WTC11 (cell line): ENCODE measurements at regions not wholly inside any gene's neighbourhood (a gene's known extent, or its start where the extent isn't known, plus 50 kb on each side); places are given as distances from the start of the nearest gene placed in this dataset.

Experiments
- ATAC-seq: fragments of 200-7000 bp; cut with Tn5 transposase; 2 replicates; pipeline ENCODE4 v1.10.0; 2021; ENCODE audit warnings: mild to moderate bottlenecking, moderate library complexity
- CTCF ChIA-PET: fragments of 300-600 bp; sonication (Branson Sonifier 250); formaldehyde crosslinking; loops from one replicate; lab custom pipeline; 2021; ENCODE audit warnings: antibody characterized with exemption; lab: Charles Lee
- POLR2A ChIA-PET: fragments of 350-600 bp; sonication (Branson Sonifier 250); formaldehyde crosslinking; loops from one replicate; lab custom pipeline; 2021; ENCODE audit warnings: antibody characterized with exemption; lab: Charles Lee
- DNase-seq: peaks from one replicate; pipeline ENCODE4 v3.0.0; 2021; ENCODE audit warnings: low spot score
- H3K27ac Mint-ChIP-seq: 2 replicates; pipeline ENCODE4 v1.8.0; 2021; ENCODE audit warnings: mixed read lengths
- H3K27me3 Mint-ChIP-seq: 2 replicates; pipeline ENCODE4 v1.8.0; 2021; ENCODE audit warnings: low read depth, mild to moderate bottlenecking, moderate library complexity, mixed read lengths
- H3K36me3 Mint-ChIP-seq: 2 replicates; pipeline ENCODE4 v1.8.0; 2021; ENCODE audit warnings: mixed read lengths
- H3K4me1 Mint-ChIP-seq: 2 replicates; pipeline ENCODE4 v1.8.0; 2022; ENCODE audit warnings: mixed read lengths
- H3K4me3 Mint-ChIP-seq: 2 replicates; pipeline ENCODE4 v1.8.0; 2021; ENCODE audit warnings: mild to moderate bottlenecking, moderate library complexity, mixed read lengths
- H3K9me3 Mint-ChIP-seq: 2 replicates; pipeline ENCODE4 v1.8.0; 2021; ENCODE audit warnings: mixed read lengths
- AFF4 ChIP-seq: sonication (generic); formaldehyde crosslinking; IDR thresholded peaks from 2 replicates; pipeline ENCODE4 v1.8.1; 2023; ENCODE audit warnings: mild to moderate bottlenecking, missing genetic modification reagents, borderline replicate concordance
- CREM ChIP-seq: sonication (generic); formaldehyde crosslinking; IDR thresholded peaks from 2 replicates; pipeline ENCODE4 v1.8.1; 2022; ENCODE audit warnings: mild to moderate bottlenecking, missing genetic modification reagents, moderate library complexity
- GTF2I ChIP-seq: fragments of 250-450 bp; sonication (Bioruptor Pico); conservative IDR thresholded peaks from 2 replicates; pipeline ENCODE4 v1.4.0; 2021; ENCODE audit warnings: mild to moderate bottlenecking
- IRF2 ChIP-seq: sonication (generic); formaldehyde crosslinking; IDR thresholded peaks from 2 replicates; pipeline ENCODE4 v1.8.0; 2022; ENCODE audit warnings: low read depth, missing genetic modification reagents, borderline replicate concordance
- RELA ChIP-seq: sonication (generic); formaldehyde crosslinking; IDR thresholded peaks from 2 replicates; pipeline ENCODE4 v1.8.1; 2022; ENCODE audit warnings: missing genetic modification reagents, mild to moderate bottlenecking, borderline replicate concordance
- ZNF121 ChIP-seq: sonication (generic); formaldehyde crosslinking; IDR thresholded peaks from 2 replicates; pipeline ENCODE4 v1.8.0; 2023; ENCODE audit warnings: missing genetic modification reagents
- ZNF263 ChIP-seq: sonication (generic); formaldehyde crosslinking; IDR thresholded peaks from 2 replicates; pipeline ENCODE4 v1.8.1; 2022; ENCODE audit warnings: low read depth, mild to moderate bottlenecking, moderate library complexity, missing genetic modification reagents
- ZNF396 ChIP-seq: fragments of 250-450 bp; sonication (Bioruptor Pico); IDR thresholded peaks from 2 replicates; pipeline ENCODE4 v1.8.0; 2021; ENCODE audit warnings: mild to moderate bottlenecking, moderate library complexity, borderline replicate concordance
- ZNF425 ChIP-seq: fragments of 250-450 bp; sonication (Bioruptor Pico); conservative IDR thresholded peaks from 2 replicates; pipeline ENCODE4 v1.9.0; 2021; ENCODE audit warnings: mild to moderate bottlenecking
- ZNF671 ChIP-seq: fragments of 250-450 bp; sonication (Bioruptor Pico); IDR thresholded peaks from 2 replicates; pipeline ENCODE4 v1.8.0; 2021; ENCODE audit warnings: mild to moderate bottlenecking
- TF ChIP-seq, protein P1 (sequence below): sonication (generic); formaldehyde crosslinking; IDR thresholded peaks from 2 replicates; pipeline ENCODE4 v1.8.0; 2023; ENCODE audit warnings: mild to moderate bottlenecking, missing genetic modification reagents
- TF ChIP-seq, protein P2 (sequence below): sonication (generic); formaldehyde crosslinking; IDR thresholded peaks from 2 replicates; pipeline ENCODE4 v1.8.0; 2023; ENCODE audit warnings: missing genetic modification reagents
- TF ChIP-seq, protein P3 (sequence below): fragments of 250-450 bp; sonication (Bioruptor Pico); IDR thresholded peaks from 2 replicates; pipeline ENCODE4 v2.1.2; 2022; ENCODE audit warnings: mild to moderate bottlenecking, moderate library complexity
- TF ChIP-seq, protein P4 (sequence below): fragments of 200-600 bp; IDR thresholded peaks from 2 replicates; pipeline ENCODE4 v1.8.0; 2022; ENCODE audit warnings: antibody characterized with exemption

DNA sequence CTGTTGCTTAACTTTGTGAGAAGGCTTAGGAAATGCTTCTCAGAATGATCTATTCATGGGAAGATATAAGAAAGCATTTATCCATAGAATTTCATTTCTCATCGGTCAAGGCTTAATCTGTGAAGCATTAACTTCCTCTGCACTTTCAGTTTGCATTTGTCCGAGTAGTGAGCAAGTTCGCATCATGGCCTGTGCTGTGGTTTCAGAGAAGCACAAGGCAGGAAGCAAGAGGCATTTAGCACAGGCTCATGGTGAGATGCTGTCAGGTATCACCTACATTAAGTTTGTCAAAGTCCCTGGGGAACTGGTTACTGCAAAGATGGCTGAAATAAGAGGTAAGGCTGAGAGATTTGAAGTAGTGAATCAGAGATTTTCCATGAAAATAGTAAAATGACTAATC lies 244.9 kb downstream of the NAP1L3 start:
- Mint-ChIP-seq H3K4me3 (no peak overlapping the region), H3K9me3 (0 out of 2 replicates have a peak, but pooled peaks cover 5% of the 10 kb centered on the region), H3K27me3 (no peaks in the 10 kb centered on the region), H3K36me3 (no peaks in the 10 kb centered on the region), H3K27ac (no peak overlapping the region), H3K4me1 (no peaks in the 10 kb centered on the region)
- ATAC-seq = no peak
- CTCF ChIA-PET = no interaction called here
- POLR2A ChIA-PET = interaction anchor here (0.6 kb wide), 1 partner anchor 1260 kb away, joined by 3 read pairs; no protein-coding TSS in a partner anchor
- TF ChIP-seq, protein P1, sequence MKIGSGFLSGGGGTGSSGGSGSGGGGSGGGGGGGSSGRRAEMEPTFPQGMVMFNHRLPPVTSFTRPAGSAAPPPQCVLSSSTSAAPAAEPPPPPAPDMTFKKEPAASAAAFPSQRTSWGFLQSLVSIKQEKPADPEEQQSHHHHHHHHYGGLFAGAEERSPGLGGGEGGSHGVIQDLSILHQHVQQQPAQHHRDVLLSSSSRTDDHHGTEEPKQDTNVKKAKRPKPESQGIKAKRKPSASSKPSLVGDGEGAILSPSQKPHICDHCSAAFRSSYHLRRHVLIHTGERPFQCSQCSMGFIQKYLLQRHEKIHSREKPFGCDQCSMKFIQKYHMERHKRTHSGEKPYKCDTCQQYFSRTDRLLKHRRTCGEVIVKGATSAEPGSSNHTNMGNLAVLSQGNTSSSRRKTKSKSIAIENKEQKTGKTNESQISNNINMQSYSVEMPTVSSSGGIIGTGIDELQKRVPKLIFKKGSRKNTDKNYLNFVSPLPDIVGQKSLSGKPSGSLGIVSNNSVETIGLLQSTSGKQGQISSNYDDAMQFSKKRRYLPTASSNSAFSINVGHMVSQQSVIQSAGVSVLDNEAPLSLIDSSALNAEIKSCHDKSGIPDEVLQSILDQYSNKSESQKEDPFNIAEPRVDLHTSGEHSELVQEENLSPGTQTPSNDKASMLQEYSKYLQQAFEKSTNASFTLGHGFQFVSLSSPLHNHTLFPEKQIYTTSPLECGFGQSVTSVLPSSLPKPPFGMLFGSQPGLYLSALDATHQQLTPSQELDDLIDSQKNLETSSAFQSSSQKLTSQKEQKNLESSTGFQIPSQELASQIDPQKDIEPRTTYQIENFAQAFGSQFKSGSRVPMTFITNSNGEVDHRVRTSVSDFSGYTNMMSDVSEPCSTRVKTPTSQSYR (CRISPR knock-in tag) = no peak
- TF ChIP-seq RELA (CRISPR knock-in tag) = no peak
- DNase-seq = no peak

DNA sequence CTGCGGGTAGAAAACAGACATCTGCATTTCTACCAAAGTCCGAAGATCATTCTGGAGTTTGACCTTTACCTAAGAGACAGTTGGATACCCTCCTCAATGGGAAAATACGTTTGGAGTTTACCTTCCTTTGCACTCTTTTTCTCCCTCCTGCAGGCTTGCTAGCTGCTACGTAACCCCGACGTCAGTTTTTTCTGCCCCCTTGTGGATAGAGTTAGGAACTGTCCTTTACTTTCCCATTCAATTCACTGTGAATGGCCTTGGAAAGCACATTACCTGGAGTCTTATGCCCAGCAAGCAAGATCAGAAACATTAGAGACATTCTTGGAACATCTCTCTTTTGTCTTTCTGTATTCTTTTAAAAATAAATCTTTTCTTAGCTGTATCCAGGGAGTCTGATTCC lies 250.7 kb downstream of the NAP1L3 start:
- DNase-seq = peak; percentile 10
- H3K4me3 Mint-ChIP-seq = no peak overlapping the region
- H3K27me3 Mint-ChIP-seq = no peaks in the 10 kb centered on the region
- H3K4me1 Mint-ChIP-seq = peaks cover 31% of the 10 kb centered on the region
- H3K36me3 Mint-ChIP-seq = no peaks in the 10 kb centered on the region
- H3K27ac Mint-ChIP-seq = no peak overlapping the region
- TF ChIP-seq, protein P2, sequence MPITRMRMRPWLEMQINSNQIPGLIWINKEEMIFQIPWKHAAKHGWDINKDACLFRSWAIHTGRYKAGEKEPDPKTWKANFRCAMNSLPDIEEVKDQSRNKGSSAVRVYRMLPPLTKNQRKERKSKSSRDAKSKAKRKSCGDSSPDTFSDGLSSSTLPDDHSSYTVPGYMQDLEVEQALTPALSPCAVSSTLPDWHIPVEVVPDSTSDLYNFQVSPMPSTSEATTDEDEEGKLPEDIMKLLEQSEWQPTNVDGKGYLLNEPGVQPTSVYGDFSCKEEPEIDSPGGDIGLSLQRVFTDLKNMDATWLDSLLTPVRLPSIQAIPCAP (CRISPR knock-in tag) = no peak
- TF ChIP-seq, protein P3, sequence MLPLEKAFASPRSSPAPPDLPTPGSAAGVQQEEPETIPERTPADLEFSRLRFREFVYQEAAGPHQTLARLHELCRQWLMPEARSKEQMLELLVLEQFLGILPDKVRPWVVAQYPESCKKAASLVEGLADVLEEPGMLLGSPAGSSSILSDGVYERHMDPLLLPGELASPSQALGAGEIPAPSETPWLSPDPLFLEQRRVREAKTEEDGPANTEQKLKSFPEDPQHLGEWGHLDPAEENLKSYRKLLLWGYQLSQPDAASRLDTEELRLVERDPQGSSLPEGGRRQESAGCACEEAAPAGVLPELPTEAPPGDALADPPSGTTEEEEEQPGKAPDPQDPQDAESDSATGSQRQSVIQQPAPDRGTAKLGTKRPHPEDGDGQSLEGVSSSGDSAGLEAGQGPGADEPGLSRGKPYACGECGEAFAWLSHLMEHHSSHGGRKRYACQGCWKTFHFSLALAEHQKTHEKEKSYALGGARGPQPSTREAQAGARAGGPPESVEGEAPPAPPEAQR (CRISPR knock-in tag) = no peak
- TF ChIP-seq, protein P4, sequence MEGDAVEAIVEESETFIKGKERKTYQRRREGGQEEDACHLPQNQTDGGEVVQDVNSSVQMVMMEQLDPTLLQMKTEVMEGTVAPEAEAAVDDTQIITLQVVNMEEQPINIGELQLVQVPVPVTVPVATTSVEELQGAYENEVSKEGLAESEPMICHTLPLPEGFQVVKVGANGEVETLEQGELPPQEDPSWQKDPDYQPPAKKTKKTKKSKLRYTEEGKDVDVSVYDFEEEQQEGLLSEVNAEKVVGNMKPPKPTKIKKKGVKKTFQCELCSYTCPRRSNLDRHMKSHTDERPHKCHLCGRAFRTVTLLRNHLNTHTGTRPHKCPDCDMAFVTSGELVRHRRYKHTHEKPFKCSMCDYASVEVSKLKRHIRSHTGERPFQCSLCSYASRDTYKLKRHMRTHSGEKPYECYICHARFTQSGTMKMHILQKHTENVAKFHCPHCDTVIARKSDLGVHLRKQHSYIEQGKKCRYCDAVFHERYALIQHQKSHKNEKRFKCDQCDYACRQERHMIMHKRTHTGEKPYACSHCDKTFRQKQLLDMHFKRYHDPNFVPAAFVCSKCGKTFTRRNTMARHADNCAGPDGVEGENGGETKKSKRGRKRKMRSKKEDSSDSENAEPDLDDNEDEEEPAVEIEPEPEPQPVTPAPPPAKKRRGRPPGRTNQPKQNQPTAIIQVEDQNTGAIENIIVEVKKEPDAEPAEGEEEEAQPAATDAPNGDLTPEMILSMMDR = peak; percentile 30; the same call in 1 of the 2 replicates
- TF ChIP-seq, all 79 proteins: peak for 1
- POLR2A ChIA-PET = no interaction called here
- peak; percentile 83 for ATAC-seq
- CTCF ChIA-PET = interaction anchor here (0.6 kb wide), 1 partner anchor 15 kb away, joined by 3 read pairs; no protein-coding TSS in a partner anchor
- H3K9me3 Mint-ChIP-seq = peaks cover 3% of the 10 kb centered on the region; the same call in 1 of the 2 replicates

- no peaks in the 10 kb centered on the region for H3K27me3 Mint-ChIP-seq
- DNase-seq (no peak), ATAC-seq (no peak)
- no peak overlapping the region for H3K27ac Mint-ChIP-seq
- peaks cover 31% of the 10 kb centered on the region for H3K4me1 Mint-ChIP-seq
- TF ChIP-seq, protein P2 (CRISPR knock-in tag) = no peak
- no peak for TF ChIP-seq ZNF671 (CRISPR knock-in tag)
- no peak for TF ChIP-seq ZNF396
- no peak for TF ChIP-seq GTF2I (CRISPR knock-in tag)
- TF ChIP-seq ZNF263 (CRISPR knock-in tag) = no peak
- no peak for TF ChIP-seq ZNF425 (CRISPR knock-in tag)
- no peak for TF ChIP-seq IRF2 (CRISPR knock-in tag)
- no peak for TF ChIP-seq ZNF121
- TF ChIP-seq AFF4 = no peak
- no peak for TF ChIP-seq CREM (CRISPR knock-in tag)
- TF ChIP-seq, all 79 proteins: peak for 0
- no peak overlapping the region for H3K4me3 Mint-ChIP-seq
- H3K9me3 Mint-ChIP-seq = peaks cover 12% of the 10 kb centered on the region
- ChIA-PET POLR2A (no interaction called here), CTCF (interaction anchor here (1.2 kb wide), 1 partner anchor 118 kb away, joined by 3 read pairs; no protein-coding TSS in a partner anchor)
- H3K36me3 Mint-ChIP-seq = no peaks in the 10 kb centered on the region
Measured at GRCh38 chrX:93420525-93421082, 252.8 kb downstream of the NAP1L3 start.
